SH-SY5Y (cell line): ENCODE measurements at regions not wholly inside any gene's neighbourhood (a gene's known extent, or its start where the extent isn't known, plus 50 kb on each side); places are given as distances from the start of the nearest gene placed in this dataset.

Source experiments
- GATA2 ChIP-seq: IDR thresholded peaks from 2 replicates; pipeline ENCODE4 v1.6.1; 2011; ENCODE audit warnings: mild to moderate bottlenecking, low read depth, low read length
- GATA3 ChIP-seq: IDR thresholded peaks from 2 replicates; pipeline ENCODE4 v1.6.1; 2011; ENCODE audit warnings: low read depth, mild to moderate bottlenecking, low read length, moderate library complexity

DNA sequence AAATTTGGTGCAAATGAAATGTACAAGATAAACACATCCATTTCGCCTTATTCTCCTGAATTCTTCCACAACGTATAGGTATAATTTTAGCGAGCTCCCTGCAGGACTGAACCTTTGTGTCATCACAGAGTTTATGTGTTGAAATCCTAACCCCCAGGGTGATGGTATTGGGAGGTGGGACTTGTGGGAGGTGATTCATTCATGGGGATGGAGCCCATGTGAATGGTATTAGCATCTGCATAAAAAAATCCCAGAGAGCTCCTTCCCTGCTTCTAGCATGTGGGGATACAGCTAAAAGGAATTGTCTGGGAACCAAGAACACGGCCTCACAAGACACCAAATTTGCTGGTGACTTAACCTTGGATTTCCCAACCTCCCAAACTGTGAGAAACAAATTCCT, 741.4 kb upstream of the VSTM2A start:
- TF ChIP-seq GATA2 (no peak), GATA3 (no peak)
